ENCODE measurements at regions not wholly inside any gene's neighbourhood (a gene's known extent, or its start where the extent isn't known, plus 50 kb on each side); places are given as distances from the start of the nearest gene placed in this dataset.

DNA sequence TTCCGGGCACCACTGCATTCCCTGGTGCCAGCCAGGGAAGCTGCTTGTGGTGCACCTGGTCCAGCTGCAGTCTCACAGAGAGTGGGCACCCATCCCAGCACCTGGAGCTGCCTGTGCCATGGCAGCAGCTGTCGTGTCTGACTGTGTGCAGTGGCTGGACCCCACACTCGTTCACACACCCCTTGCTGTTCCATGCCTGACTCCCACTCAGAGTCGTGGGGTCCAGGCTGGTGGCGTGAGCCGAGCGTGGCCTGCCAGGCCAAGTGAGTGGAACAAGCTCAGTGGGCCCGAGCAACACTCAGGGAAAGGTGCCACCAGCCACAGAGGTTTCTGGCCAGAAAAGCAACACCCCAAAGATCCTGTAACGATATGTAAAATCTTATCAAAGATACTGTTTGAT is 97.2 kb upstream of the KCNK1 start:
- TF ChIP-seq CTCF (IDR thresholded peaks at IDR 0.05), result no peak
- no peak for TF ChIP-seq POLR2A (IDR thresholded peaks at IDR 0.05)
